Hepatocyte (in vitro differentiated cells): ENCODE measurements at regions not wholly inside any gene's neighbourhood (a gene's known extent, or its start where the extent isn't known, plus 50 kb on each side); places are given as distances from the start of the nearest gene placed in this dataset.

Experiments
- DNase-seq: peaks from one replicate; pipeline ENCODE4 v3.0.0-alpha.2; 2016; ENCODE audit warnings: low spot score
- H2AFZ ChIP-seq: fragments of 200-600 bp; sonication (generic); 2 replicates; pipeline ENCODE4 v1.6.0; 2016; ENCODE audit warnings: antibody characterized with exemption, mild to moderate bottlenecking
- H3K27ac ChIP-seq: fragments of 200-600 bp; sonication (generic); 2 replicates; pipeline ENCODE4 v1.5.1; 2016; ENCODE audit warnings: mild to moderate bottlenecking
- H3K27me3 ChIP-seq: fragments of 200-600 bp; sonication (generic); 2 replicates; pipeline ENCODE4 v1.6.1; 2016
- H3K36me3 ChIP-seq: fragments of 200-600 bp; sonication (generic); replicated peaks from 2 replicates; pipeline ENCODE4 v1.5.1; 2016; ENCODE audit warnings: low read depth; ENCODE audit not compliant: insufficient read depth
- H3K4me1 ChIP-seq: fragments of 200-600 bp; sonication (generic); 2 replicates; pipeline ENCODE4 v1.5.1; 2016; ENCODE audit warnings: mild to moderate bottlenecking, moderate library complexity; ENCODE audit not compliant: insufficient read depth
- H3K4me2 ChIP-seq: fragments of 200-600 bp; sonication (generic); 2 replicates; pipeline ENCODE4 v1.6.0; 2016
- H3K4me3 ChIP-seq: fragments of 200-600 bp; sonication (generic); 2 replicates; pipeline ENCODE4 v1.5.1; 2016; ENCODE audit warnings: mild to moderate bottlenecking
- H3K79me2 ChIP-seq: fragments of 200-600 bp; sonication (generic); 2 replicates; pipeline ENCODE4 v1.6.0; 2017; ENCODE audit warnings: mild to moderate bottlenecking
- H3K9me2 ChIP-seq: fragments of 200-600 bp; sonication (generic); replicated peaks from 2 replicates; pipeline ENCODE4 v1.6.0; 2017; ENCODE audit warnings: mild to moderate bottlenecking; ENCODE audit not compliant: insufficient read depth
- H3K9me3 ChIP-seq: fragments of 200-600 bp; sonication (generic); 2 replicates; pipeline ENCODE4 v1.5.1; 2016; ENCODE audit warnings: low read depth, mild to moderate bottlenecking
- H4K20me1 ChIP-seq: fragments of 200-600 bp; sonication (generic); 2 replicates; pipeline ENCODE4 v1.6.0; 2016; ENCODE audit warnings: mild to moderate bottlenecking; ENCODE audit not compliant: insufficient read depth, poor library complexity, severe bottlenecking
- EZH2 ChIP-seq: fragments of 200-600 bp; sonication (generic); IDR thresholded peaks from 2 replicates; pipeline ENCODE4 v1.6.1; 2016; ENCODE audit warnings: antibody characterized with exemption, mild to moderate bottlenecking, borderline replicate concordance
- EZH2phosphoT487 ChIP-seq: fragments of 200-600 bp; sonication (generic); IDR thresholded peaks from one replicate; pipeline ENCODE4 v1.6.1; 2018; ENCODE audit warnings: antibody characterized with exemption, mild to moderate bottlenecking, low read depth, moderate library complexity; ENCODE audit not compliant: unreplicated experiment, severe bottlenecking
- WGBS: methylation state at CpG from one replicate; pipeline ENCODE4 v1.1.6; 2016; ENCODE audit warnings: low lambda C conversion rate; ENCODE audit errors: missing lambda C conversion rate; 5-methylcytosine and 5-hydroxymethylcytosine counted together
- TF ChIP-seq, protein P1 (sequence below): fragments of 200-600 bp; sonication (generic); IDR thresholded peaks from 2 replicates; pipeline ENCODE4 v1.5.1; 2016; ENCODE audit warnings: antibody characterized with exemption, mild to moderate bottlenecking; ENCODE audit not compliant: poor library complexity

DNA sequence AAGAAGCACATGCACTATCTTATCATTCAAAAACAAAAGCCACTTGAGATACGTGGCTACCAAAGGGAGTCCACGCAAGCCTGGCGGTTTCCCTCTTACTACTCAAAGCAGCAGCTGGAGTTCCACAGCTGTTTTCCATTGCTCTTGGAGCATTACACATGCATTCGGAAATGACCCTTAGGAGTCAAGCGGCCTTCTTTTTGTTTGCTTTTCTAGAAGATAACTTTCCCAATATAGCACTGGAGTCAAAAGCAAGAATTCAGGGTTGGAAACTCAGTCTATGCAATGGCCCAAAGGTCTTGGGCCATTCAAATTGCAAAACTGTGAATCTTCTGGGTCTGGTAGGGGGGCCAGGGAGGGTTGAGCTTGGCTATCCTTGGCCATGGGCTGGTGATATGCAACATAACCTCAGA is 97.8 kb upstream of the MAF start:
- no peaks in the 10 kb centered on the region for H3K4me1 ChIP-seq
- WGBS = 73% methylated on average over 5 of the region's 5 CpGs
- H3K27ac ChIP-seq = no peak overlapping the region
- H3K79me2 ChIP-seq = no peaks in the 10 kb centered on the region
- no peaks in the 10 kb centered on the region for H3K36me3 ChIP-seq
- no peak overlapping the region for H3K4me2 ChIP-seq
- H3K4me3 ChIP-seq = no peak overlapping the region
- H2AFZ ChIP-seq = no peak overlapping the region
- no peak for DNase-seq
- no peaks in the 10 kb centered on the region for H3K27me3 ChIP-seq
- H4K20me1 ChIP-seq = no peaks in the 10 kb centered on the region
- no peaks in the 10 kb centered on the region for H3K9me2 ChIP-seq
- no peaks in the 10 kb centered on the region for H3K9me3 ChIP-seq
- TF ChIP-seq, protein P1, sequence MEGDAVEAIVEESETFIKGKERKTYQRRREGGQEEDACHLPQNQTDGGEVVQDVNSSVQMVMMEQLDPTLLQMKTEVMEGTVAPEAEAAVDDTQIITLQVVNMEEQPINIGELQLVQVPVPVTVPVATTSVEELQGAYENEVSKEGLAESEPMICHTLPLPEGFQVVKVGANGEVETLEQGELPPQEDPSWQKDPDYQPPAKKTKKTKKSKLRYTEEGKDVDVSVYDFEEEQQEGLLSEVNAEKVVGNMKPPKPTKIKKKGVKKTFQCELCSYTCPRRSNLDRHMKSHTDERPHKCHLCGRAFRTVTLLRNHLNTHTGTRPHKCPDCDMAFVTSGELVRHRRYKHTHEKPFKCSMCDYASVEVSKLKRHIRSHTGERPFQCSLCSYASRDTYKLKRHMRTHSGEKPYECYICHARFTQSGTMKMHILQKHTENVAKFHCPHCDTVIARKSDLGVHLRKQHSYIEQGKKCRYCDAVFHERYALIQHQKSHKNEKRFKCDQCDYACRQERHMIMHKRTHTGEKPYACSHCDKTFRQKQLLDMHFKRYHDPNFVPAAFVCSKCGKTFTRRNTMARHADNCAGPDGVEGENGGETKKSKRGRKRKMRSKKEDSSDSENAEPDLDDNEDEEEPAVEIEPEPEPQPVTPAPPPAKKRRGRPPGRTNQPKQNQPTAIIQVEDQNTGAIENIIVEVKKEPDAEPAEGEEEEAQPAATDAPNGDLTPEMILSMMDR = no peak
- TF ChIP-seq EZH2 (no peak), EZH2phosphoT487 (no peak)

DNA sequence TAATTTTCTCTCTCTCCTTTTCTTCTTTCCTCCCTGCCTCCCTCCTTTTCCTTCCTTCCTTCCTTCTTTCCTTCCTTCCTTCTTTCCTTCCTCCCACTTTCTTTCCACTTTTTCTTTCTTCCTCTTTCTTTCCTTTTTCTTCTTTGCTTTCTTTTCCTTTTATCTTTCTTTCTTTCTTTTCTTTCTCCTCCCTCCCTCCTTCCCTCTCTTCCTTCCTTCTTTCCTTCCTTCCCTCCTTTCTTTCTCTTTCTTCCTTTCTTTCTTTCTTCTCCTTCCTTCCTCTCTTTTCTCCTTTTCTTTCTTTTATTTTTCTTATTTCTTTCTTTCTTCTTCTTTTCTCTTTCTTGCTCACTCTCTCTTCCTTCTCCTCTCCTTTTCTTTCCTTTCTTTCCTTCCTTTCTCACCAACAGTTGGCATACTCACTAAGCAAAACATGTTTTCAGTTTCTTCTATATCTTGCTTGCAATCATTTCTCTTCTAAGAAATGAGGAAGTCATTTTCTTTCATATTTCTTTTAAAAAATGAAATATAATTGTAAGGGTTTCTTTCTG is 97.1 kb upstream of the MAF start:
- no peak for TF ChIP-seq EZH2
- TF ChIP-seq, protein P1 = no peak
- TF ChIP-seq EZH2phosphoT487 = no peak
- H4K20me1 ChIP-seq = no peaks in the 10 kb centered on the region
- H2AFZ ChIP-seq = no peak overlapping the region

DNA sequence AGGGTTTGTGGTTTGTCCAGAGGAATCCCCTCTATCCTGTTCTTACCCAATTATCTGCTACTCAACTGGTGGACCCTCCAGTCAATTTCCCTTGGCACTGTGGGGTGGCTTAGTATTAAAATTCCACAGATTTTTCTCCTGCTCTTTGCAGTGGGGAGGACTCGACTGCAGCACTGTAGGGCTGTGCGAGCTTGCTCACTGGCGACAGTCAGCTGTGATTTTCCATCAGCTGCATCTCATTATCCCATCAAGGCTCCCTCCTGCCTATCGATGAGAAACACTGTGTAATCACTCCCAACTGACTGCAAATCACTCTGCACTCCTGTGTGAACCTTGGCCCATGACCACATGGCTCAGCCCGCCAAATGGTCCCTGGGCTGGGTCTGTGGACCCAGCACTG is 90.5 kb upstream of the MAF start:
- no peaks in the 10 kb centered on the region for H3K36me3 ChIP-seq
- DNase-seq = no peak
- H3K4me2 ChIP-seq = no peak overlapping the region
- no peaks in the 10 kb centered on the region for H3K9me2 ChIP-seq
- H3K27me3 ChIP-seq = no peaks in the 10 kb centered on the region
- TF ChIP-seq, protein P1 = no peak
- no peak for TF ChIP-seq EZH2
- TF ChIP-seq EZH2phosphoT487 = no peak
- no peak overlapping the region for H2AFZ ChIP-seq
- no peaks in the 10 kb centered on the region for H3K79me2 ChIP-seq
- no peak overlapping the region for H3K4me3 ChIP-seq
- 57% methylated on average over 5 of the region's 5 CpGs for WGBS
- H3K27ac ChIP-seq = no peak overlapping the region
- no peaks in the 10 kb centered on the region for H3K9me3 ChIP-seq
- H3K4me1 ChIP-seq = no peaks in the 10 kb centered on the region
- no peaks in the 10 kb centered on the region for H4K20me1 ChIP-seq

More for the DNA sequence above, 97.1 kb upstream of the MAF start:
- no peaks in the 10 kb centered on the region for H3K9me3 ChIP-seq
- no peak for DNase-seq
- no peaks in the 10 kb centered on the region for H3K36me3 ChIP-seq
- H3K27ac ChIP-seq = no peak overlapping the region
- H3K4me1 ChIP-seq = no peaks in the 10 kb centered on the region
- H3K4me2 ChIP-seq = no peak overlapping the region
- H3K27me3 ChIP-seq = no peaks in the 10 kb centered on the region
- H3K4me3 ChIP-seq = no peak overlapping the region
- no peaks in the 10 kb centered on the region for H3K79me2 ChIP-seq
- H3K9me2 ChIP-seq = no peaks in the 10 kb centered on the region

DNA sequence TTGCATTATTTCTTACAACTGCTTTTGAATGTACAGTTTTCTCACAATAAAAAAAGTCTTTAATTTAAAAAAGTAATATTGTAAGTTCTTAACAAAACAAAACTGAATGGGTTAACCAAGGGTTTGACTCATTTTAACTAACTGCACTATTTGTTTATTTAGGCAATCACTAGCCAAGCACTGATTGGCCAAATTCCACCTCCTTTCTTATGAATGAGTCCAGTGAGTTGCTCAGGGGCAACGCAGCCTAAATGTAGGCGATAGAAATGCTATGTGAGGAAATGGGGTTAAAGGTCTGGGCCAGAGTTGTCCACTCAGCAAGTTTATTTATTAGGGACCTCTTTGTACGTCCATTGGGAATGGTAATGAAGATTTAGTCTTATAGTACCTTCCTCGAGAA is 89.6 kb upstream of the MAF start:
- Histone ChIP-seq H3K4me1 (no peaks in the 10 kb centered on the region), H3K27me3 (no peaks in the 10 kb centered on the region), H3K36me3 (no peaks in the 10 kb centered on the region), H2AFZ (no peak overlapping the region), H3K9me2 (no peaks in the 10 kb centered on the region), H3K4me2 (no peak overlapping the region), H3K79me2 (no peaks in the 10 kb centered on the region), H4K20me1 (no peaks in the 10 kb centered on the region), H3K9me3 (no peaks in the 10 kb centered on the region), H3K27ac (no peak overlapping the region), H3K4me3 (no peak overlapping the region)
- 85% methylated on average over 4 of the region's 4 CpGs for WGBS
- no peak for DNase-seq
- TF ChIP-seq EZH2 (no peak), EZH2phosphoT487 (no peak)
- TF ChIP-seq, protein P1 = no peak
